ENCODE measurements at regions not wholly inside any gene's neighbourhood (a gene's known extent, or its start where the extent isn't known, plus 50 kb on each side); places are given as distances from the start of the nearest gene placed in this dataset.

DNA sequence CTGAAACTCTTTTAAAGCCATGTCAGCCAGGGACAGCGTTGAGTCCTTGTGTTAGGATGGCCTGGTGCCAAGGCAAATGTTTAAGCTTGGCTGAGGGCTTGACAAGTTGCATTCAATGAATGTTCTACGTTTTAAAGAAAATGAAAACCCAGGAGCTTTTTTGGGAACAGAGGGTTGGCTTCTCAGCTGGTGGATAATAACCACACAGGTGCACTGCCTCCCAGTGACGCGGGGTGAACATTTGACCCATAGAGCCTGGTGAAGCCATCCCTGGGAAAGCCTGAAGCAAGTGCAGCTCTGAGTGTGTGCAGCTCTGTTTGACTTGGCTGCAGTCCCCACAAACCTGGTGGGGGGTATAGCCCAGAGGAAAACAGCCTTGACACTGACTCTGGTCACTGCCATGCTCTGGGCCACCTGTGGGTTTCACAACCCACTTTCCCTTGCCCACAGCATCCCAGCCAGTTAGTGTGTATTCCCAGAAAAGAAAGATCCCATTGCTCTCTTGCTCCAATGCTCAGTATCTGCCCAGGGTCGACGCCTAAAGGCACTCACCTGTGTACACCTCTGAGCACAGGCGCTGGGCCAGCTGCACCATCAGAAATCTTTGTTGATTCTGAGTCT is 874.9 kb downstream of the RNF144A start:
- H3K18ac ChIP-seq (ENCODE audit: insufficient read length, low read depth, low read length) = no peak overlapping the region
- Mint-ChIP-seq H3K36me3 (ENCODE audit: insufficient read depth in 1 of 3, low read depth in 3 of 3) (peaks cover 0 to 4% (median 3%) of the 10 kb centered on the region in 3 experiments; a peak in 3 of 7 replicates), H3K4me3 (no peak overlapping the region), H3K27ac (no peak overlapping the region), H3K27me3 (ENCODE audit: low read depth) (peaks cover 2% of the 10 kb centered on the region), H3K9me3 (no peaks in the 10 kb centered on the region; a peak in 1 of 5 replicates), H3K4me1 (no peaks in the 10 kb centered on the region)
- H3K4me1 ChIP-seq (ENCODE audit: insufficient read depth, low read length) = no peaks in the 10 kb centered on the region
- no peak overlapping the region for H3K23ac ChIP-seq (ENCODE audit: insufficient read length, low read depth, low read length)
- no peaks in the 10 kb centered on the region for H3K79me1 ChIP-seq (ENCODE audit: insufficient read depth, low read depth, low read length, poor library complexity, severe bottlenecking)
- H2AFZ ChIP-seq (ENCODE audit: low read length) = no peak overlapping the region
- no peak for DNase-seq
- no peak overlapping the region for H2BK5ac ChIP-seq (ENCODE audit: insufficient read length, low read length)
- no peak overlapping the region for H2BK12ac ChIP-seq (ENCODE audit: insufficient read length, low read depth, low read length)
- TF ChIP-seq, protein P1, sequence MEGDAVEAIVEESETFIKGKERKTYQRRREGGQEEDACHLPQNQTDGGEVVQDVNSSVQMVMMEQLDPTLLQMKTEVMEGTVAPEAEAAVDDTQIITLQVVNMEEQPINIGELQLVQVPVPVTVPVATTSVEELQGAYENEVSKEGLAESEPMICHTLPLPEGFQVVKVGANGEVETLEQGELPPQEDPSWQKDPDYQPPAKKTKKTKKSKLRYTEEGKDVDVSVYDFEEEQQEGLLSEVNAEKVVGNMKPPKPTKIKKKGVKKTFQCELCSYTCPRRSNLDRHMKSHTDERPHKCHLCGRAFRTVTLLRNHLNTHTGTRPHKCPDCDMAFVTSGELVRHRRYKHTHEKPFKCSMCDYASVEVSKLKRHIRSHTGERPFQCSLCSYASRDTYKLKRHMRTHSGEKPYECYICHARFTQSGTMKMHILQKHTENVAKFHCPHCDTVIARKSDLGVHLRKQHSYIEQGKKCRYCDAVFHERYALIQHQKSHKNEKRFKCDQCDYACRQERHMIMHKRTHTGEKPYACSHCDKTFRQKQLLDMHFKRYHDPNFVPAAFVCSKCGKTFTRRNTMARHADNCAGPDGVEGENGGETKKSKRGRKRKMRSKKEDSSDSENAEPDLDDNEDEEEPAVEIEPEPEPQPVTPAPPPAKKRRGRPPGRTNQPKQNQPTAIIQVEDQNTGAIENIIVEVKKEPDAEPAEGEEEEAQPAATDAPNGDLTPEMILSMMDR (conservative IDR thresholded peaks at IDR 0.05) = no peak
- H3K79me2 ChIP-seq (ENCODE audit: insufficient read depth, low read length) = no peaks in the 10 kb centered on the region
- H4K8ac ChIP-seq (replicated peaks; ENCODE audit: insufficient read length, low read depth, low read length) = no peak overlapping the region
- H4K5ac ChIP-seq (ENCODE audit: insufficient read length, low read depth, low read length) = no peak overlapping the region
- H4K20me1 ChIP-seq (ENCODE audit: control insufficient read depth, insufficient read depth, insufficient read length) = no peaks in the 10 kb centered on the region
- H2AK5ac ChIP-seq (ENCODE audit: insufficient read length, low read length) = no peak overlapping the region
- no peak overlapping the region for H3K56ac ChIP-seq (ENCODE audit: insufficient read length, low read depth, low read length)
- no peak overlapping the region for H4K91ac ChIP-seq (ENCODE audit: insufficient read length, low read depth, low read length)
- no peak overlapping the region for H3K14ac ChIP-seq (ENCODE audit: insufficient read depth, low read length)
- WGBS (ENCODE audit: extremely low coverage, insufficient read length, low lambda C conversion rate) = no CpG with 5 or more reads among the region's 7 CpGs
- H3K27ac ChIP-seq (ENCODE audit: insufficient read length, low read depth, low read length) = no peak overlapping the region
- no peaks in the 10 kb centered on the region for H3K23me2 ChIP-seq (ENCODE audit: insufficient read length, low read depth, low read length, poor library complexity, severe bottlenecking)
- H3K4ac ChIP-seq (ENCODE audit: low read depth, low read length) = no peak overlapping the region
- no peak overlapping the region for H3T11ph ChIP-seq (ENCODE audit: low read length)
- H2BK120ac ChIP-seq (ENCODE audit: low read depth, low read length, poor library complexity, severe bottlenecking) = no peak overlapping the region
- H3K27me3 ChIP-seq (ENCODE audit: insufficient read depth, low read length) = no peaks in the 10 kb centered on the region
- no peak overlapping the region for H3K4me2 ChIP-seq (ENCODE audit: insufficient read depth, insufficient read length, low read length)
- H2BK15ac ChIP-seq (ENCODE audit: low read depth, low read length) = no peak overlapping the region
- no peaks in the 10 kb centered on the region for H3K9me3 ChIP-seq (ENCODE audit: control insufficient read depth, low read depth, low read length)
- no peak overlapping the region for H2BK20ac ChIP-seq (ENCODE audit: low read depth, low read length, poor library complexity, severe bottlenecking)
- H3K9ac ChIP-seq (ENCODE audit: extremely low read depth, insufficient read length, low read length) = no peak overlapping the region

Measured in H9 (cell line).